Tibial nerve (tissue), 4 donors: ENCODE measurements at regions not wholly inside any gene's neighbourhood (a gene's known extent, or its start where the extent isn't known, plus 50 kb on each side); places are given as distances from the start of the nearest gene placed in this dataset.

ENCODE experiments used
- DNase-seq, 2 donors: peaks; one replicate each; pipeline ENCODE4 v3.0.0-alpha.2; 2019; ENCODE audit warnings: low spot score in 2 of 2
- H3K27ac ChIP-seq, 4 donors: fragments of 200-600 bp; sonication (generic) in 3 of 4; one replicate each; pipeline ENCODE4 v1.5.1; 2017 to 2019; ENCODE audit warnings: mild to moderate bottlenecking in 1 of 4
- H3K27me3 ChIP-seq, 2 donors: fragments of 200-600 bp; sonication (generic) in 1 of 2; one replicate each; pipeline versions ENCODE4 v1.5.1 to v1.6.0; 2017 to 2019
- H3K36me3 ChIP-seq, 3 donors: fragments of 200-600 bp; sonication (generic); one replicate each; pipeline ENCODE4 v1.5.1; 2018 to 2019
- H3K4me1 ChIP-seq, 4 donors: fragments of 200-600 bp; sonication (generic) in 3 of 4; one replicate each; pipeline ENCODE4 v1.5.1; 2017 to 2019
- H3K4me3 ChIP-seq, 4 donors: fragments of 200-600 bp; sonication (generic) in 3 of 4; one replicate each; pipeline ENCODE4 v1.5.1; 2017 to 2019; ENCODE audit warnings: mild to moderate bottlenecking in 1 of 4, moderate library complexity in 1 of 4
- H3K9me3 ChIP-seq, 4 donors: fragments of 200-600 bp; sonication (generic) in 3 of 4; one replicate each; pipeline ENCODE4 v1.5.1; 2017 to 2019
- CTCF ChIP-seq, 5 experiments: fragments of 200-600 bp in 3 of 5; fragments of 450-650 bp in 2 of 5; sonication (generic) in 3 of 5; IDR thresholded peaks; one replicate each; pipeline ENCODE4 v1.5.1; 2016 to 2019; ENCODE audit warnings: antibody characterized with exemption in 5 of 5, mild to moderate bottlenecking in 3 of 5, moderate library complexity in 2 of 5
- EP300 ChIP-seq, 2 donors: sonication (generic); formaldehyde crosslinking; IDR thresholded peaks; one replicate each; pipeline ENCODE4 v1.6.1; 2017; ENCODE audit warnings: antibody characterized with exemption in 2 of 2, mild to moderate bottlenecking in 1 of 2
- POLR2A ChIP-seq, 2 donors: fragments of 450-650 bp; IDR thresholded peaks; one replicate each; pipeline ENCODE4 v1.6.1; 2017; ENCODE audit warnings: antibody characterized with exemption in 2 of 2, mild to moderate bottlenecking in 2 of 2, moderate library complexity in 2 of 2
- WGBS, 2 donors: methylation state at CpG; one replicate each; pipeline ENCODE4 v1.1.5; 2018; 5-methylcytosine and 5-hydroxymethylcytosine counted together

- no peaks in the 10 kb centered on the region for H3K9me3 ChIP-seq
- 88 to 90% methylated on average over 5 of the region's 5 CpGs for WGBS, 2 donors
- no peaks in the 10 kb centered on the region for H3K36me3 ChIP-seq
- DNase-seq: no peak
- H3K4me3 ChIP-seq: no peak overlapping the region
- H3K27me3 ChIP-seq: no peaks in the 10 kb centered on the region
- H3K27ac ChIP-seq: no peak overlapping the region
- TF ChIP-seq CTCF (IDR thresholded peaks at IDR 0.05): no peak
- no peak for TF ChIP-seq POLR2A (IDR thresholded peaks at IDR 0.05)
- no peak for TF ChIP-seq EP300 (IDR thresholded peaks at IDR 0.05)
- H3K4me1 ChIP-seq: peaks cover 0 to 4% (median 2%) of the 10 kb centered on the region in 4 donors
Observed at GRCh38 chr15:95834028-95834804, 496.3 kb upstream of the NR2F2 start.

- WGBS, 2 donors: 80 to 86% methylated on average over 1 of the region's 1 CpG
- H3K4me1 ChIP-seq: peaks cover 0 to 17% (median 4%) of the 10 kb centered on the region in 4 donors
- no peak for DNase-seq
- no peaks in the 10 kb centered on the region for H3K36me3 ChIP-seq
- no peak for TF ChIP-seq POLR2A (IDR thresholded peaks at IDR 0.05)
- H3K27ac ChIP-seq: no peak overlapping the region
- H3K9me3 ChIP-seq: no peaks in the 10 kb centered on the region
- no peak overlapping the region for H3K4me3 ChIP-seq
- no peaks in the 10 kb centered on the region for H3K27me3 ChIP-seq
Observed at GRCh38 chr15:95836536-95836935, 494.0 kb upstream of the NR2F2 start.

- no peaks in the 10 kb centered on the region for H3K9me3 ChIP-seq
- TF ChIP-seq CTCF (IDR thresholded peaks at IDR 0.05) (no peak), EP300 (IDR thresholded peaks at IDR 0.05) (no peak), POLR2A (IDR thresholded peaks at IDR 0.05) (no peak)
- no peaks in the 10 kb centered on the region for H3K27me3 ChIP-seq
- H3K4me3 ChIP-seq: no peak overlapping the region
- no peak overlapping the region for H3K27ac ChIP-seq
- no peak for DNase-seq
- WGBS, 2 donors: 93 to 95% methylated on average over 4 of the region's 4 CpGs
- peaks cover 0 to 20% (median 4%) of the 10 kb centered on the region in 4 donors for H3K4me1 ChIP-seq
- H3K36me3 ChIP-seq: no peaks in the 10 kb centered on the region
Observed at GRCh38 chr15:95837341-95838004, 493.0 kb upstream of the NR2F2 start.

- Histone ChIP-seq H3K4me3 (no peak overlapping the region), H3K36me3 (no peaks in the 10 kb centered on the region), H3K4me1 (peaks cover 0 to 37% (median 11%) of the 10 kb centered on the region in 4 donors), H3K27ac (peak overlapping the region in 3 of 4 donors; percentile 27 to 88 (median 43)), H3K9me3 (no peaks in the 10 kb centered on the region), H3K27me3 (no peaks in the 10 kb centered on the region)
- TF ChIP-seq CTCF (IDR thresholded peaks at IDR 0.05): no peak
- no peak for TF ChIP-seq EP300 (IDR thresholded peaks at IDR 0.05)
- TF ChIP-seq POLR2A (IDR thresholded peaks at IDR 0.05): no peak
- WGBS, 2 donors: 57 to 58% methylated on average over 2 of the region's 2 CpGs
- no peak for DNase-seq
Observed at GRCh38 chr15:95839367-95839782, 491.1 kb upstream of the NR2F2 start.

- Histone ChIP-seq H3K9me3 (no peaks in the 10 kb centered on the region), H3K4me1 (peaks cover 0 to 43% (median 11%) of the 10 kb centered on the region in 4 donors), H3K27me3 (no peaks in the 10 kb centered on the region), H3K27ac (peak overlapping the region in 3 of 4 donors; percentile 41 to 88 (median 71)), H3K36me3 (no peaks in the 10 kb centered on the region), H3K4me3 (no peak overlapping the region)
- 32 to 49% methylated on average over 4 of the region's 4 CpGs for WGBS, 2 donors
- DNase-seq: peak; percentile 57 to 77
- TF ChIP-seq POLR2A (IDR thresholded peaks at IDR 0.05) (no peak), EP300 (IDR thresholded peaks at IDR 0.05) (peak; percentile 63 to 86), CTCF (IDR thresholded peaks at IDR 0.05) (no peak)
Observed at GRCh38 chr15:95840004-95840403, 490.5 kb upstream of the NR2F2 start.
